Skin epidermis (tissue), 12 donors: ENCODE measurements at regions not wholly inside any gene's neighbourhood (a gene's known extent, or its start where the extent isn't known, plus 50 kb on each side); places are given as distances from the start of the nearest gene placed in this dataset.

ENCODE experiments used
- H3K27ac ChIP-seq, 21 experiments: fragments of 200-600 bp; sonication (generic) in 11 of 21; one replicate each; pipeline ENCODE4 v1.5.0; 2020; ENCODE audit warnings: mild to moderate bottlenecking in 3 of 21, inconsistent platforms in 2 of 21, moderate library complexity in 2 of 21
- H3K4me3 ChIP-seq, 7 experiments: fragments of 200-600 bp; sonication (generic) in 2 of 7; one replicate each; pipeline ENCODE4 v1.5.0; 2020; ENCODE audit warnings: inconsistent platforms in 2 of 7, mild to moderate bottlenecking in 2 of 7, moderate library complexity in 1 of 7

DNA sequence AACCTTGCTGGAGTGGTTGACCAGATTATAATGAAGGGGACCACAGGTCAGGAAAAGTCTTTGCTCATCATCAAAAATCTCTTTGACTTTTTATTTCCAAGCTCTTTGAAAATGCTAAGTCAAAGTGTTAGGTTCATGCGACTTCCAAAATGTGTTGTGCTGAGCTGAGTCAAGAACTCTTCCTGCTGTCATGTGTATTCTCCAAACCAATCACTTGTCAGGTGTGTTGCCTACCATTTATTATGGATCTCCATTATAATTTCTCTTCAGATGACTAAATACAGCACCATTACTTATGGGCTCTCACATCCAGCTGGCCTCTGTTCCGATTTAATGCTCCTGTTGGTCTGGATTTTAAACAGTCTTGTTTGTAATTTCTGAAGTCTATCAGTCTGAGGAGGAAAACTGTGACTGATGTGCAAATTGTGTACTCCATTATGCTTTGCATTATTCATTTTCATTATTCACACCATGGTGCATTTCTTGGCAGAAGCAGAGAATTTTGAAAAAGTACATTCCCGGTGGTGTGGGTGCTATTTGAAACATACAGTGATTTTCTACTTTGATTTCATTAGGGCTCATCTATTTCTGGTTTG, 562.5 kb downstream of the LMO7 start:
- Histone ChIP-seq H3K4me3 (no peak overlapping the region), H3K27ac (no peak overlapping the region)

- Histone ChIP-seq H3K4me3 (no peak overlapping the region), H3K27ac (no peak overlapping the region)
Measured at GRCh38 chr13:76189882-76190519, 553.9 kb downstream of the LMO7 start.

DNA sequence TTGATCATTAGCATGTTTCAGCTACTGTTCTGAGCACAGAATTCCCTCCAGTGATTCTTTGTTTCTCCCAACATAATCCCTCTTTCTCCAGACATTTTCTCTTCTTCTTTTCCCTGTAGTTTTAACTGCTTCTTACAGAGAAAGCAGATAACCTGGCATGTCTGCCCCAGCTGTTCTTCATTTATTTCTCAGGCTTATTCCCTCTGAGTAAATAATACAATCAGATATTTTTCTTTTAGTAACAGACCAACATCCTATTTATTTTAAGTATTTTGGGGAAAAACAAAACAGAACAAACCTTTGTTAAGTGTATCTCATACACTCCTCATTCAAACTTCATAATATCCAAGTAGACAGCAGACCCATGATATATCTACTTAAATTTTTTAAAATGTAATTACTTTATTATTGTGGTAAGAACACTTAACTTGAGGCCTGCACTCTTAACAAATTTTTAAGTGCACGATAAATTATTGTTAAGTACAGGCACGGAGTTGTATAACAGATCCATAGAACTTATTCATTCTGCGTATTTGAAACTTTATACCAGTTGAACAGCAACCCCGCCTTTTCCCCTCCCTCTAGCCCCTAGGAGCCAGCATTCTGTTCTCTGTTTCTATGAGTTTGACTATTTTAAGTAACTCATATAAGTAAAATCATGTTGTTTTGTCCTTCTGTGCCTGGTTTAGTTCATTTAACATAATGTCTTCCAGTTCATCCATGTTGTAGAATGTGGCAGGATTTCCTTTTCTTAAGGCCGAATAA, 540.0 kb downstream of the LMO7 start:
- no peak overlapping the region for H3K27ac ChIP-seq
- H3K4me3 ChIP-seq, result no peak overlapping the region

GRCh38 chr13:76168661-76169060, 532.5 kb downstream of the LMO7 start:
- Histone ChIP-seq H3K4me3 (no peak overlapping the region), H3K27ac (no peak overlapping the region)

GRCh38 chr13:76164290-76164689, 528.2 kb downstream of the LMO7 start:
- peak overlapping the region in 1 of 21 experiments; percentile 38 for H3K27ac ChIP-seq
- no peak overlapping the region for H3K4me3 ChIP-seq

DNA sequence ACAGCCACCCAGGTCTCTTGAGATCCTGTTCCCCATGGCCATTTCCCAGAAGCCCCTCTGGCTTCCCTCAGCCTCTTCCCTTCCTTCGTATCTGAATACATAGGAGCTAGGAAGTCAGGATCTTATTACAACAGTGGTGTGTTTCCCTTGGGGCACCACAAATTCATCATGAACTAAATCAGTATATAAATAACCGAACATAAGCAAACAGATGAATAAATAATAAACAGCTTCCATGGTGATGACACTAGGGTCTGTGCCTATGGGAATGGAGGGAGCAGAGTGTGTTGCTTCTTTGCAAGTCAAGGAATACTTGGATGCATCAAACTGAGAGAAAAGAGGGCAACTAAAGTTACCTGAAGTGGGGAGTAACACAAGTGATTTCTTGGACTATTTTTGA, 527.6 kb downstream of the LMO7 start:
- peak overlapping the region in 2 of 21 experiments; percentile 38 to 42 for H3K27ac ChIP-seq
- H3K4me3 ChIP-seq, result no peak overlapping the region

- H3K27ac ChIP-seq, result no peak overlapping the region
- H3K4me3 ChIP-seq, result no peak overlapping the region
Measured at GRCh38 chr13:76160961-76161925, 525.1 kb downstream of the LMO7 start.

DNA sequence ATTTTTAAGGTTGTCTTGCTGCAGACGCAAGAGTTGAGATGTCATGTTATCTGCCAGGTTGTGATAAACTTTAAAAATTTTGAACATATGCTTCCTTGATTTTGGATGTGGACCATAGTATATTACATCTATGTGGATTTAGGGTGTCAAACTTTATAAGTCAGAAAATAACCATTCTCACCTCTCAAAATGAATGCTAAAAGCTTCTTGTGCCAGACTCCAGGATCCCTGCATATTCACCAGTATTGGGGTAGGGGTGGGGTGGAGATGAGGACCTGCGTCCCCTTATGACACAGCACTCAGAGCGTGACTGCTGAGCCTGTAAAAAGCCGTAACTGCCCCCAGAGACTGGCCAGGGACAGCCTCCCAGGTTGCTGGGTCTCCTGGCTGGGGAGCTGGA, 524.4 kb downstream of the LMO7 start:
- Histone ChIP-seq H3K4me3 (no peak overlapping the region), H3K27ac (no peak overlapping the region)

DNA sequence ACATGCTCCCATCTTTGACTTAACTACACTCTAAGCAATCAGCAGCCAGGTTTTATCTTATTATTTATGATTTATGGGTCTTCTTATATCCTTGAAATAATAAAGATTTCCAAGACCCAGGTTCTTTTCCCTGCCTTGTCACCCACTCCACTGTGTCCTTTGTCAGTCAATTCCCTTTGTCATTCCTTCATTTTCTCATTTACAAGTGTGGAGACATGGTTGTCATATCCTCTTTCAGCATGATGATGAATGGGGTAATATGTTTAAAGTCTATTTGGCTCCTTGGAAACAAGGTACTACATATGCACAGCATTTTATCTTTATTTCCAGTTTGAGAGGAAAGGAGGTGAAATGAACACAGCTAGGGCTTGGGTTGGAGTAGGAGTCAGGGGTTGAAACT, 521.8 kb downstream of the LMO7 start:
- no peak overlapping the region for H3K4me3 ChIP-seq
- H3K27ac ChIP-seq, result no peak overlapping the region

DNA sequence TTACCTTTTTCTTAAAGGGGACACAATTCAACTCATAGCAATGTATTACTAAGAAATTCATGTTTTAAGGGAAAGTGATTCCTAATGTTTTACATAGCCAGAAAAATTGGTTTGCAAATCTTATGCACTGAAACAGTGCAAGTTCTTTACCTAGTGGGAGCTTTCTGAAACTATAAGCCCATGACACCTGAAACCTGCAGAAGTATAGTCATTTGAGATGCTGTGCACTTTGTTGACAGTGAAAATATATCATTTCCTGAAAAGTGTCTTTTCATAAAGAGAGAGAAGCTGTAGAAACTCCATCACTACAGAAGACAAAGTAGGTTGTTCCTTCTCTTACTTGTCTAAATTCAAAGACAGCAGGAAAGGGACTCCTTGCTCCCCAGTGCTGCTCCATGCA, 517.1 kb downstream of the LMO7 start:
- Histone ChIP-seq H3K27ac (no peak overlapping the region), H3K4me3 (no peak overlapping the region)

DNA sequence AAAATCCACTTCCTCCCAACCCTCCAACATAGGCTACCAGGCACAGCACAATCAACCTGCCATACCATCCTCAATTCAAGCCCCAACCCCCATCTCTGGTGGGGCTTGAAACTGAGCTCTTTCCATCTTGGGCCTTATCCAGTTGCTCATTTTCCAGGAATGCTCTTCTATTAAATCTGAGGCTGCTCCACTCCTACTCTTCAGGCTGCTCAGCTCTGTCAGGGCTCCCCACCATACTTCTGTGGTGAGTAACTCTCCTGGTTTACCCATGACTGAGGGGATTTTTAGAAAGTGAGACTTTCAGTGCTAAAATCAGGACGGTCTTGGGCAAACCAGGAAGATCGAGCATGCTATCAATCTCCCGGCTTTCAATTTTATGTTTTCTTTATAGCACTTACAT, 512.8 kb downstream of the LMO7 start:
- Histone ChIP-seq H3K4me3 (no peak overlapping the region), H3K27ac (no peak overlapping the region)

- Histone ChIP-seq H3K4me3 (no peak overlapping the region), H3K27ac (no peak overlapping the region)
Measured at GRCh38 chr13:76148374-76148773, 512.2 kb downstream of the LMO7 start.

DNA sequence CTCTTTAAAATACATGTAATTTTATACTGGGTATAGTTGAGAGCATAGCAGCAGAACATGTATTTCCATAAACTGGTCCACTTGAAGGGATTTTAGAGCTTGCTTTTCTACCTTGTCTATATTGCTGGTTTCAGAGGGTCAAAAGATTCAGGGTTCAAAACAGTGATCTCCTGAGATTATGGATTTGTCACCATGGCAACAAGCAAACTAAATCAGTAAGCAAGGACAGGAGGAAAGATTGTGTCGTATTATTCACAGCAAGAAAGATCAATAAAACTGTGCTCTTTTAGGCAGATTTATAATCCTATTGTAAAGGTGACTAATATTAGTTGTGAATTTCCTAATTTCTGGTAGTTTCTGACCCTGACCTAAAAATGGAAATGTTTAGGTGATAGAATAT, 496.4 kb downstream of the LMO7 start:
- no peak overlapping the region for H3K4me3 ChIP-seq
- no peak overlapping the region for H3K27ac ChIP-seq

GRCh38 chr13:76131551-76131950, 495.4 kb downstream of the LMO7 start:
- no peak overlapping the region for H3K27ac ChIP-seq
- no peak overlapping the region for H3K4me3 ChIP-seq

DNA sequence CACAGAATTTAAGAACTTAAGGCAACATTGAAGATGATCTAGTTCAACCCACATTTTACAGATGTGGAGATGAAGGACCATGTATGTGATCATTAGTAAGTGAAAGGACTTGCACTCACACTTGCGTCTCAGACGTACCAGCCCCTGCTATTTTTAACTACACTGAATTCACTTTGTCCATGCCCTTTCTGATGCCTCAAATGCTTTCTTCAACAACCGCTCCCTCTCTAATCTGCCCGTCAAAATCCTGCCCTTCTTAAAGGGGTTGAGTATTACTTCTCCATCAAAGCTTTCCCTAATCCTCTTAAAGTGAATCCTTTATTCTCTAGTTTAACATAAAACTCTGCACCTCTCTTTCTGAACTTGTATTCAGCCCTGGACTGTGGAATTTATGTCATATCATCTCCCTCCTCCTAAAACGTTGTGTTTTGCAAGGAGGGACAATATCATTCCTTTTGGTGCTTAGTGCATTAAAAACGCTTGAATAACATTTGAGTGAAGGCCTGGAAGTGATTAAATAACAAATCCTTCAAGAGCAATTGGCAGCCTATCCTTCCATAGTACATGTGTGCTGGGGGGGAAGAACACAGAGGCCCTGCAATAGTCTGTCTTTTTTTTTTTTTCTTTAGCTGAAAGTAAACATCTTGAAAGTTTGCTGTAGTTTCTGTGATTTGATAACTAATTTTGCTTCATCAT, 493.3 kb downstream of the LMO7 start:
- Histone ChIP-seq H3K4me3 (no peak overlapping the region), H3K27ac (peak overlapping the region in 1 of 21 experiments; percentile 23)

DNA sequence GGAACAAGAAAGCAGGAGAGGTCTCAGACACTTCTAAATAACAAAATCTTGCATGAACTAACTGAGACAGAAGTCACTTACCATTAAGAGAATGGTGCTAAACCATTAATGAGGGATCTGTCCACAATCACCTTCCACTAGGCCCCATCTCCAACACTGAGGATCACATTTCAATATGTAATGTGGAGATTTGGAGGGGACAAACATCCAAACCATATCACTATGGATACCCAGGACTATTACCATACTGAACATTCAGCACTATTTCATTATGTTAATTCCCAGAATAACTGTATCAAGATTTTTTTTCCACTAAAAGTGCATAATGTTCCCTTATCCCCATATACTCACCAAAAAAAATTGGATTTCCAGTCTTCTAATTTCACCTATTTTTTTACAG, 491.8 kb downstream of the LMO7 start:
- no peak overlapping the region for H3K4me3 ChIP-seq

DNA sequence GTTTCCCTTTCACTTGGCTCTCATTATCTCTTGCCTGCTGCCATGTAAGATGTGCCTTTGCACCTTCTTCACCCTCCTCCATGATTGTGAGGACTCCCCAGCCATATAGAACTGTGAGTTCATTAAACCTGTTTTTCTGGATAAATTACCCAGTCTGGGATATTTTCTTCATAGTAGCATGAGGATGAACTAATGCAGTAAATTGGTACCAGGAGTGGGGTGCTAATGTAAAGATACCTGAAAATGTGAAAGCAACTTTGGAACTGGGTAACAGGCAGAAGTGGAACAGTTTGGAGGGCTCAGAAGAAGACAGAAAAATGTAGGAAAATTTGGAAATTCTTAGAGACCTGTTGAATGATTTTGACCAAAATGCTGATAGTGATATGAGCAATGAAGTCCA, 487.4 kb downstream of the LMO7 start:
- Histone ChIP-seq H3K27ac (no peak overlapping the region), H3K4me3 (no peak overlapping the region)

More for the DNA sequence above, 491.8 kb downstream of the LMO7 start:
- no peak overlapping the region for H3K27ac ChIP-seq

GRCh38 chr13:76116751-76117360, 480.7 kb downstream of the LMO7 start:
- H3K27ac ChIP-seq, result peak overlapping the region in 4 of 21 experiments; percentile 10 to 59 (median 34)
- H3K4me3 ChIP-seq, result no peak overlapping the region

- H3K4me3 ChIP-seq, result no peak overlapping the region
Measured at GRCh38 chr13:76106763-76107162, 470.6 kb downstream of the LMO7 start.

More at GRCh38 chr13:76106763-76107162, 470.6 kb downstream of the LMO7 start:
- H3K27ac ChIP-seq, result no peak overlapping the region
